B cell (primary cell): ENCODE measurements at regions not wholly inside any gene's neighbourhood (a gene's known extent, or its start where the extent isn't known, plus 50 kb on each side); places are given as distances from the start of the nearest gene placed in this dataset.

Experiments
- CTCF ChIP-seq: fragments of 200-600 bp; IDR thresholded peaks from one replicate; pipeline ENCODE4 v1.8.0; 2022; ENCODE audit warnings: antibody characterized with exemption, mild to moderate bottlenecking
- EZH2 ChIP-seq: IDR thresholded peaks from 2 replicates; pipeline ENCODE4 v1.6.1; 2012; ENCODE audit warnings: borderline replicate concordance, low read depth, mild to moderate bottlenecking, moderate library complexity, low read length; ENCODE audit not compliant: insufficient read depth, poor library complexity, severe bottlenecking

GRCh38 chr12:92365836-92366235 is 220.2 kb upstream of the BTG1 start:
- TF ChIP-seq CTCF, result no peak
- TF ChIP-seq EZH2, result no peak
